ENCODE measurements at regions not wholly inside any gene's neighbourhood (a gene's known extent, or its start where the extent isn't known, plus 50 kb on each side); places are given as distances from the start of the nearest gene placed in this dataset.

DNA sequence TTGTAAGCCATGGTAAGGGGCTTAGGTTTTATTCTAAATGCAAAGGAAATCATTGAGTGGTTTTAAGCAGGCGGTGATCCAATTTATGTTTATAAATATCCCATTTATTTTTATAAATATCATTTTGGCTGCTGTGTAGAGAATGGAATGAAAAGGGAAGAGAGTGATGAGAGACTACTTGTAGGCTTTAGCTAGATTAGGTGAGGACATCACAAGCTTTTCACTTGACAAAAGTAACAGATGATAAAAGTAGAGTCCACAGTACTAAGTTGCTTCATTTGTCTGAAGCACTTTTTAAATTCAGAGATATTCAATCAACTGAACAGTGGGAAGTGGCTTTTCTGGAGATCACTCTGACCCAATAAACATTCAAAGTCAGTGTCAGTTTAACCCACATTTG is 65.4 kb upstream of the FSHR start:
- Histone ChIP-seq H3K36me3 (no peaks in the 10 kb centered on the region), H3K27ac (no peak overlapping the region), H3K4me3 (no peak overlapping the region), H3K27me3 (no peaks in the 10 kb centered on the region), H3K4me1 (peaks cover 0 to 2% of the 10 kb centered on the region in 2 donors), H3K9me3 (no peaks in the 10 kb centered on the region)
- TF ChIP-seq POLR2AphosphoS5 (IDR thresholded peaks at IDR 0.05) = no peak
- TF ChIP-seq, protein P1, sequence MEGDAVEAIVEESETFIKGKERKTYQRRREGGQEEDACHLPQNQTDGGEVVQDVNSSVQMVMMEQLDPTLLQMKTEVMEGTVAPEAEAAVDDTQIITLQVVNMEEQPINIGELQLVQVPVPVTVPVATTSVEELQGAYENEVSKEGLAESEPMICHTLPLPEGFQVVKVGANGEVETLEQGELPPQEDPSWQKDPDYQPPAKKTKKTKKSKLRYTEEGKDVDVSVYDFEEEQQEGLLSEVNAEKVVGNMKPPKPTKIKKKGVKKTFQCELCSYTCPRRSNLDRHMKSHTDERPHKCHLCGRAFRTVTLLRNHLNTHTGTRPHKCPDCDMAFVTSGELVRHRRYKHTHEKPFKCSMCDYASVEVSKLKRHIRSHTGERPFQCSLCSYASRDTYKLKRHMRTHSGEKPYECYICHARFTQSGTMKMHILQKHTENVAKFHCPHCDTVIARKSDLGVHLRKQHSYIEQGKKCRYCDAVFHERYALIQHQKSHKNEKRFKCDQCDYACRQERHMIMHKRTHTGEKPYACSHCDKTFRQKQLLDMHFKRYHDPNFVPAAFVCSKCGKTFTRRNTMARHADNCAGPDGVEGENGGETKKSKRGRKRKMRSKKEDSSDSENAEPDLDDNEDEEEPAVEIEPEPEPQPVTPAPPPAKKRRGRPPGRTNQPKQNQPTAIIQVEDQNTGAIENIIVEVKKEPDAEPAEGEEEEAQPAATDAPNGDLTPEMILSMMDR (IDR thresholded peaks at IDR 0.05) = no peak
- TF ChIP-seq POLR2A (IDR thresholded peaks at IDR 0.05) = no peak
- DNase-seq (ENCODE audit: low spot score in 2 of 2) = no peak
- intact Hi-C loops (cut with DNase I; ENCODE audit: low total_unique reads) = no loop called here

DNA sequence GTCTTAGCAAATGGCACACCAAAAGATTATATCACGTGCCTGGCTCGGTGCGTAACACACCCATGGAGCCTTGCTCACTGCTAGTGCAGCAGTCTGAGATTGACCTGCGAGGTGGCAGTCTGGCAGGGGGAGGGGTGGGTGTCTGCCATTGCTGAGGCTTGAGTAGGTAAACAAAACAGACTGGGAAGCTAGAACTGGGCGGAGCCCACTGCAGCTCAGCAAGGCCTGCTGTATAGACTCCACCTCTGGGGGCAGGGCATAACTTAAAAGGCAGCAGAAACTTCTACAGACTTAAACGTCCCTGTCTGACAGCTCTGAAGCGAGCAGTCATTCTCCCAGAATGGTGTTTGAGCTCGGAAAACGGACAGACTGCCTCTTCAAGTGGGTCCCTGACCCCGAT is 55.9 kb upstream of the FSHR start:
- no peak for DNase-seq (ENCODE audit: low spot score in 2 of 2)
- Histone ChIP-seq H3K9me3 (peaks cover 0 to 6% of the 10 kb centered on the region in 2 donors), H3K36me3 (no peaks in the 10 kb centered on the region), H3K4me1 (no peaks in the 10 kb centered on the region), H3K27ac (no peak overlapping the region), H3K27me3 (no peaks in the 10 kb centered on the region), H3K4me3 (no peak overlapping the region)
- TF ChIP-seq, protein P1 (IDR thresholded peaks at IDR 0.05) = no peak
- intact Hi-C loops (cut with DNase I; ENCODE audit: low total_unique reads) = no loop called here

DNA sequence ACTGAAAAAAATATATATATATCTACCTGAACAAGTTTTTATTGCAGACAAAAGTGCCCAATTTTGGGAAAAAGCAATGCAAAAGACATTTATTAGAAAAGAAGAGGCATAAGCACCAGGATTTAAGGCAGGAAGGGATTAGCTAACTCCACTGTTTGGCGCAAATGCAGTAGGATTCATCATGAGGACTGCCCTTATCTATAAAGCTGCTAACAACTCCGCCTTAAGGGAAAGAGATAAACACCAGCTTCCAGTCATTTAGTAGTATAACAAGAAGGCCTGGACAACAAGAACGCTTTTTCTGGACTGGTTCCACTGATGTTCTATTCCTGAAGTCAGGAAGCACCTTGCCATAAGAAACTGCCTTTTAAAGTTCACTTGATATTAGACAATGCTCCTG is 52.9 kb upstream of the FSHR start:
- H3K27ac ChIP-seq = no peak overlapping the region
- peaks cover 0 to 6% of the 10 kb centered on the region in 2 donors for H3K9me3 ChIP-seq
- intact Hi-C loops (cut with DNase I; ENCODE audit: low total_unique reads) = no loop called here
- no peak overlapping the region for H3K4me3 ChIP-seq
- DNase-seq (ENCODE audit: low spot score in 2 of 2) = no peak
- TF ChIP-seq POLR2A (IDR thresholded peaks at IDR 0.05) = no peak
- no peak for TF ChIP-seq POLR2AphosphoS5 (IDR thresholded peaks at IDR 0.05)
- TF ChIP-seq, protein P1 (IDR thresholded peaks at IDR 0.05) = no peak
- H3K4me1 ChIP-seq = no peaks in the 10 kb centered on the region
- H3K36me3 ChIP-seq = no peaks in the 10 kb centered on the region
- H3K27me3 ChIP-seq = no peaks in the 10 kb centered on the region
